ENCODE measurements at regions not wholly inside any gene's neighbourhood (a gene's known extent, or its start where the extent isn't known, plus 50 kb on each side); places are given as distances from the start of the nearest gene placed in this dataset.

DNA sequence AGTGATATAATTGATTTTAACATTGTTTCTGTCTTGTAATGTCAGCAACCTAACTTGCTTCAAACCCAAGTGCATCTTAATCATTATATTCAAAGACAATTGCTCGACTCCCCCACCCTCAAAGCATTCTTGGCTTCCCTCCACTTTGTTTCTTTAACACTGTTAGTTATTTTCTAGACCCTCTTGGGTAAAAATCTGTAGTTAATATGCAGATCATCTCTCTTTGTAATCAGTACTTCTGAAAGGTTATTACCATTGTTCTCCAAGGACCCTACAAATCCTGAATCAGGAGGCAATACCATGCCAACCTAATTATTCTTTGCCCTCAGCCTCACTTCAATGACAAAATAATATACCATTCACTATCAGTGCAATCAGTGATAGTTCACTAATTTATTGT is 1075.7 kb downstream of the AMY1C start:
- TF ChIP-seq CTCF (IDR thresholded peaks at IDR 0.05) (no peak), EZH2 (IDR thresholded peaks at IDR 0.05; ENCODE audit: borderline replicate concordance, insufficient read depth, low read depth, low read length, poor library complexity, severe bottlenecking) (no peak)
